Mesothelial cell of epicardium (in vitro differentiated cells): ENCODE measurements at regions not wholly inside any gene's neighbourhood (a gene's known extent, or its start where the extent isn't known, plus 50 kb on each side); places are given as distances from the start of the nearest gene placed in this dataset.
A peak's percentile ranks its signal among the peaks of the same experiment; 100 is the strongest.
"Not testable (repeated sequence)": the region's sequence is repeated elsewhere in the genome, so short reads cannot be mapped to it uniquely, and the experiment has no call there.

Experiments
- DNase-seq, 2 experiments: peaks; one replicate each; pipeline ENCODE4 v3.0.0; 2021; ENCODE audit warnings: low spot score in 2 of 2; ENCODE audit not compliant: unreplicated experiment in 2 of 2
- H3K27ac Mint-ChIP-seq: 2 replicates; pipeline ENCODE4 v1.8.0; 2021; ENCODE audit warnings: mixed read lengths
- H3K27me3 Mint-ChIP-seq: 2 replicates; pipeline ENCODE4 v1.8.0; 2021; ENCODE audit warnings: low read depth, mixed read lengths
- H3K36me3 Mint-ChIP-seq: 2 replicates; pipeline ENCODE4 v1.8.0; 2021; ENCODE audit warnings: mixed read lengths
- H3K4me1 Mint-ChIP-seq: 2 replicates; pipeline ENCODE4 v1.8.0; 2021; ENCODE audit warnings: mixed read lengths
- H3K4me3 Mint-ChIP-seq: 2 replicates; pipeline ENCODE4 v1.8.0; 2021; ENCODE audit warnings: mild to moderate bottlenecking, moderate library complexity, mixed read lengths
- H3K9me3 Mint-ChIP-seq: 2 replicates; pipeline ENCODE4 v1.8.0; 2021; ENCODE audit warnings: mixed read lengths
- TF ChIP-seq, protein P1 (sequence below): fragments of 200-600 bp; sonication (generic); IDR thresholded peaks from one replicate; pipeline ENCODE4 v1.5.0; 2021; ENCODE audit warnings: antibody characterized with exemption; ENCODE audit not compliant: unreplicated experiment

DNA sequence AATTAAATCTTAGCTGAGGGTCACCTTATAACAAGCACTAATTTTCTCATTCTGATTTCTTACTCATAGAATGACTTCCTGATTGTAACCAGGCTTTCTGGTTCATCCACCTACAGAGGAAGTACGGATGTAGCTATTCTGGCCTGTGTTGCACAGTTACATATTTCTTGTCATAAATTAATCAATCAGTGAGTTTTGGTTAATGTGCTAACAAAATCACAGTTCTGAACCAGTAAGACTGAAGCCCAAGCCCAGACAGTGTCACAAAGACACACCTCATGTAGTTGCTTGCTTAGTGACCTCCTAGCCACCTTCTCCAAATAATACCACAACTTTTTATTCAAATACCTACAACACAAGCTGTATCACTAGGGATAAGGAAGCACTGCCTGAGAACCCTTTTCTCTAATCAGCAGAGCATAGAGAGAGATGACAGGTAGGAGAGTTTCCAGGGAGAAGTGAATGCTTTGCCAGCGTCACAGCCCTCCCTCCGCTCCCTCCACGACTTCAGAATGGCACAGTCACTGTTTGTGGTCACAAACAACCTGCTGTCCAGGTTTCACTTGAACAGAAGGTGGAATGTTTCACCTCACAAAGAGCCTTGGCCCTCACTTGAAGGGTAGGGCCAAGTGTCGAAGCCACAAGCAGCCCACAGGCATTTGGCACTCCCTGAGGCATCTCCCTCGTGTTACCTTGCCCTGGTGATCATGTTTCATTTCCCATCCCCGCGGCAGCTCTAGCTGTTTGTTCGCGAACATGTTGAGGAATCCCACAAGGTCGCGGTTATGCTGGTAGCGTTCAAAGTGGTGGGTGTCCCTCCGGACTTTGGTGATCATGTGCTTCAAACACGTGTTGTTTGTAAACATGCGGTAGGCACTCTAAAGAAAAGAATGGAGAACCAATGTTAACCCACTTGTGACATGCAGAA, 120.8 kb upstream of the STK17B start:
- no peak overlapping the region for H3K4me3 Mint-ChIP-seq
- peak overlapping the region; percentile 34 for H3K27ac Mint-ChIP-seq
- H3K36me3 Mint-ChIP-seq: peaks cover 12% of the 10 kb centered on the region
- no peaks in the 10 kb centered on the region for H3K27me3 Mint-ChIP-seq
- H3K4me1 Mint-ChIP-seq: peaks cover 40% of the 10 kb centered on the region
- TF ChIP-seq, protein P1, sequence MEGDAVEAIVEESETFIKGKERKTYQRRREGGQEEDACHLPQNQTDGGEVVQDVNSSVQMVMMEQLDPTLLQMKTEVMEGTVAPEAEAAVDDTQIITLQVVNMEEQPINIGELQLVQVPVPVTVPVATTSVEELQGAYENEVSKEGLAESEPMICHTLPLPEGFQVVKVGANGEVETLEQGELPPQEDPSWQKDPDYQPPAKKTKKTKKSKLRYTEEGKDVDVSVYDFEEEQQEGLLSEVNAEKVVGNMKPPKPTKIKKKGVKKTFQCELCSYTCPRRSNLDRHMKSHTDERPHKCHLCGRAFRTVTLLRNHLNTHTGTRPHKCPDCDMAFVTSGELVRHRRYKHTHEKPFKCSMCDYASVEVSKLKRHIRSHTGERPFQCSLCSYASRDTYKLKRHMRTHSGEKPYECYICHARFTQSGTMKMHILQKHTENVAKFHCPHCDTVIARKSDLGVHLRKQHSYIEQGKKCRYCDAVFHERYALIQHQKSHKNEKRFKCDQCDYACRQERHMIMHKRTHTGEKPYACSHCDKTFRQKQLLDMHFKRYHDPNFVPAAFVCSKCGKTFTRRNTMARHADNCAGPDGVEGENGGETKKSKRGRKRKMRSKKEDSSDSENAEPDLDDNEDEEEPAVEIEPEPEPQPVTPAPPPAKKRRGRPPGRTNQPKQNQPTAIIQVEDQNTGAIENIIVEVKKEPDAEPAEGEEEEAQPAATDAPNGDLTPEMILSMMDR: no peak
- no peaks in the 10 kb centered on the region for H3K9me3 Mint-ChIP-seq
- DNase-seq: no peak

DNA sequence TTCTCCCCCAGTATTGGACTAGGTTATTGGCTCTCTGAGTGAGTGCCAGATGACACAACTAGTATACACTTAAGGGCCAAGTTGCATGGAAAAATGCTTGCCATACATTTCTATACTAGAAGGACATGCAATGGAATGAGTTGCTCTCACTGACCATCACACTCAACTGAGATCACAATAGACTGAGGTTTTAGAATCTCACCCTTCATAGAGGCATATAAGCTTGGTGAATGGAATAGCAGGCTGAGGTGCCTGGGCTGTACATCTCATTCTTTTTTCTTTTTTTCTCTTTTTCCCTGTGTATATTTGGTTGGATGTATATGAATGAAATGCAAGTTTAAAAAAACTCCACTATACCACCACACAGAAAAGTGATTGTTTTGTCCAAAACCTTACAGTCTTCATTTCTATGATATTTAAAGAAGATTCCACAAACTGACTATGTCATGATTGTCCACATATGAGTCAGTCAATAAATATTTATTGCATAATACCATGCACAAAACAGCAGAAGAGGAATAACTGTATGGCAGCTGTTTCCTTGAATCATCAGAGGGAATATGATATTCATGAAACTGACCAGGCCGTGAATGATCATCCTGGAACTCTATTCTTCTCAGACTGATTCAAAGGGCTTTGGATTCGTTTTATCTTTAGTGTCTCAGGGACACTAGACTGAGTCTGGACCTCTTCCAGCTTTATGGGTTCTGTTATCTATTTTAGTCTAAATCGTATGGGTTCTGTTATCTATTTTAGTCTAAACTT, 122.6 kb upstream of the STK17B start:
- no peak for DNase-seq
- peaks cover 40% of the 10 kb centered on the region for H3K4me1 Mint-ChIP-seq
- H3K27me3 Mint-ChIP-seq: no peaks in the 10 kb centered on the region
- H3K4me3 Mint-ChIP-seq: no peak overlapping the region
- H3K36me3 Mint-ChIP-seq: peaks cover 12% of the 10 kb centered on the region
- H3K9me3 Mint-ChIP-seq: no peaks in the 10 kb centered on the region
- TF ChIP-seq, protein P1: no peak
- H3K27ac Mint-ChIP-seq: peak overlapping the region; percentile 60

DNA sequence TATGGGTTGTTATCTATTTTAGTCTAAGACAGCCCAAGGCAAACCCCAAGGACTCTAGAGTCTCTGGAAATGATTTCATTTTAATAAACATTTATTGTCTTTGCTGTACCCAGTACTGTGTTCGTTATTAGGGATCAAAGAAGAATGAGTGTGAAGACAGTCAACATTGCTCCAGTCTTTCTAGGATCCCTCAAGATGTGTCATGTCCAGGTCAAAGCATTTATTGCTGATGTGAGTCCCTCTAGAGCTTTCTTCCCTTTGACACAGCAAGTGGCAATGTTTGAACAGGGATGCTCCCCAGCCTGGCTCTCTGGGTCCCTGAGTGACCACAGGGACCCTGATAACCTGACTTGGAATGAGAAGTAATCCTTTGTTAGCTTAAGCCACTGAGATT, 123.1 kb upstream of the STK17B start:
- H3K9me3 Mint-ChIP-seq: no peaks in the 10 kb centered on the region
- TF ChIP-seq, protein P1: no peak
- H3K27me3 Mint-ChIP-seq: no peaks in the 10 kb centered on the region
- H3K27ac Mint-ChIP-seq: peak overlapping the region; percentile 60
- no peak overlapping the region for H3K4me3 Mint-ChIP-seq
- H3K4me1 Mint-ChIP-seq: peaks cover 40% of the 10 kb centered on the region
- DNase-seq: no peak
- H3K36me3 Mint-ChIP-seq: peaks cover 12% of the 10 kb centered on the region

DNA sequence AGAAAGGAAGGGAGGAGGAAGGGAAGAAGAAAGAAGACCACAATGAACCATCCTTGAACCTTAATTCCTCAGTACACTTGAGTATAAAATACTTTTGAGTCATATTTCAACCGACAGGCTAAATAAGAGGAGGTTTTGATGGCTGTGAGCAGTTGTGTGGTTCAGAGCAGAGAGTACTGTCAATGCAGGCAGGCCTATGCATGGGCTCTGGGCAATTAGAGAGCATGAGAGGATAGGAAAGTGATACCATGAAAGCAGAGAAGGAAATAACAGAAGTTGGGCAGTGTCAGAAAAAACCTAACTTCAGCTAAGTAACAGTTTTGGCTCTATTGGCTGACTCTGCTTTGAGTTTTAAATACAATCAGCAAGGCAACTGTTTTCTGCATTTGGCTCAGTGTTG, 123.6 kb upstream of the STK17B start:
- peaks cover 37% of the 10 kb centered on the region for H3K4me1 Mint-ChIP-seq
- no peaks in the 10 kb centered on the region for H3K9me3 Mint-ChIP-seq
- H3K36me3 Mint-ChIP-seq: peaks cover 12% of the 10 kb centered on the region
- H3K4me3 Mint-ChIP-seq: no peak overlapping the region
- TF ChIP-seq, protein P1: no peak
- peak overlapping the region; percentile 60 for H3K27ac Mint-ChIP-seq
- no peak for DNase-seq
- H3K27me3 Mint-ChIP-seq: no peaks in the 10 kb centered on the region

DNA sequence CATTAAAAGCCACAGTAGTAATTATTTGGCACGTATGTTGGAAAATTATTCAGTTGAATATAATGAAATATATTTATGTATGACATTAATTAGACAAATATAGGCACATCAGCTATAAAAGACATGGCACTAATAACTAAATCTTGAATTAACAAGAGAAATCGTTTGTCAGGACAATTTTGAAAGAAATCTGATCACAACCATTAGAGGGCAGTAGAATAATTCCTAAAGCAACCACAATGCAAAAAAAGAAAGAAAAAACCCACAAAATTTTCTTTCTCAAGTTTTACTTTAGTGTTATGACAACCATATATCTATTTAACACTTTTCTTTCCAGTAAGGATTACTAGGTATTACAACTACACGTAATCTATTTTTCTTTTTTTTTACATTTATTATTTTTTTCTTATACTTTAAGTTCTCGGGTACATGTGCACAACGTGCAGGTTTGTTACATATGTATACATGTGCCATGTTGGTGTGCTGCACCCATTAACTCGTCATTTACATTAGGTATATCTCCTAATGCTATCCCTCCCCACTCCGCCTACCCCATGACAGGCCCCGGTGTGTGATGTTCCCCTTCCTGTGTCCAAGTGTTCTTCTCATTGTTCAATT, 126.8 kb upstream of the STK17B start:
- H3K4me1 Mint-ChIP-seq: peaks cover 25% of the 10 kb centered on the region
- H3K4me3 Mint-ChIP-seq, DNase-seq, H3K9me3 Mint-ChIP-seq, H3K27ac Mint-ChIP-seq, H3K27me3 Mint-ChIP-seq: not testable (repeated sequence)
- H3K36me3 Mint-ChIP-seq: peaks cover 18% of the 10 kb centered on the region
- TF ChIP-seq, protein P1: peak; percentile 69
